Endodermal cell (in vitro differentiated cells): ENCODE measurements at regions not wholly inside any gene's neighbourhood (a gene's known extent, or its start where the extent isn't known, plus 50 kb on each side); places are given as distances from the start of the nearest gene placed in this dataset.

Experiments used
- DNase-seq: peaks from one replicate; pipeline ENCODE4 v3.0.0-alpha.2; 2017
- H3K27ac ChIP-seq: 2 replicates; pipeline ENCODE4 v1.5.1; 2013; ENCODE audit warnings: mild to moderate bottlenecking, low read depth, low read length, moderate library complexity
- H3K27me3 ChIP-seq: 2 replicates; pipeline ENCODE4 v1.6.1; 2013; ENCODE audit warnings: mild to moderate bottlenecking, low read length, moderate library complexity; ENCODE audit not compliant: insufficient read depth, control insufficient read depth, poor library complexity, severe bottlenecking
- H3K36me3 ChIP-seq: 2 replicates; pipeline ENCODE4 v1.7.0; 2013; ENCODE audit warnings: mild to moderate bottlenecking, low read length, moderate library complexity; ENCODE audit not compliant: control insufficient read depth, insufficient read depth
- H3K4me1 ChIP-seq: one replicate; pipeline ENCODE4 v1.7.0; 2013; ENCODE audit warnings: low read length; ENCODE audit not compliant: control insufficient read depth, insufficient read depth
- H3K4me3 ChIP-seq: 2 replicates; pipeline ENCODE4 v1.5.1; 2013; ENCODE audit warnings: mild to moderate bottlenecking, low read length, moderate library complexity
- H3K9ac ChIP-seq: 2 replicates; pipeline ENCODE4 v1.6.1; 2013; ENCODE audit warnings: mild to moderate bottlenecking, low read length, moderate library complexity; ENCODE audit not compliant: poor library complexity, severe bottlenecking; ENCODE audit errors: extremely low read depth
- H3K9me3 ChIP-seq: 2 replicates; pipeline ENCODE4 v1.6.1; 2013; ENCODE audit warnings: mild to moderate bottlenecking, low read length, moderate library complexity; ENCODE audit not compliant: control insufficient read depth
- H3K27ac Mint-ChIP-seq: 2 replicates; pipeline ENCODE4 v1.8.0; 2020; ENCODE audit warnings: mixed read lengths
- H3K27me3 Mint-ChIP-seq: 2 replicates; pipeline ENCODE4 v1.8.0; 2021; ENCODE audit warnings: mild to moderate bottlenecking, mixed read lengths; ENCODE audit not compliant: insufficient read depth
- H3K36me3 Mint-ChIP-seq: 2 replicates; pipeline ENCODE4 v1.8.0; 2020; ENCODE audit warnings: low read depth, mixed read lengths
- H3K4me1 Mint-ChIP-seq: 2 replicates; pipeline ENCODE4 v1.8.0; 2020; ENCODE audit warnings: mixed read lengths
- H3K4me3 Mint-ChIP-seq: 2 replicates; pipeline ENCODE4 v1.8.0; 2020; ENCODE audit warnings: mild to moderate bottlenecking, moderate library complexity, mixed read lengths
- H3K9me3 Mint-ChIP-seq: 2 replicates; pipeline ENCODE4 v1.8.0; 2020; ENCODE audit warnings: mild to moderate bottlenecking, mixed read lengths
- WGBS, 2 experiments: methylation state at CpG; one replicate each; pipeline versions ENCODE4 v1.1.5 to v1.1.7; 2013; ENCODE audit warnings: missing lambda C conversion rate in 2 of 2, mixed read lengths in 1 of 2; ENCODE audit not compliant: insufficient coverage in 1 of 2, insufficient read length in 1 of 2; 5-methylcytosine and 5-hydroxymethylcytosine counted together
- TF ChIP-seq, protein P1 (sequence below): fragments of 200-600 bp; sonication (generic); conservative IDR thresholded peaks from 2 replicates; pipeline ENCODE4 v1.5.0; 2021; ENCODE audit warnings: antibody characterized with exemption, mild to moderate bottlenecking

DNA sequence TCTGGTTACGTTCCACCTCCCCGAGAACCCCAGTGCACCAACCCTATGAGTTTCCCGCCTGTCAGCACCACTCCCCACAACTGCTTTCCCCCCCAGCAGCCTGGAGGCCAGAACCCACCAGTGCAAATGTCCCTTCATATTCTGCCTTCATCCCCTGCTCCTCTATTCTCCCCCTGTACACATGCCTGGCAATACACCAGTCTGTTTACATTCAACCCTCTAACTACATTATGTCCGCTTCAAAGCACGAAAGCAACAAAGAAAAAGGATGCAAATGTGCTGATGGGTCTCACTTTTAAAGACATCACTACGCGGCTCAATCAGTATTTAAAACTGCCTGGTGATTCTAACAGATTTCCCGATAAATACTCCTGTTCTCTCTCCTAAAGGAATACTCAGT, 126.7 kb upstream of the SORBS2 start:
- no peaks in the 10 kb centered on the region for H3K9me3 ChIP-seq
- H3K4me1 ChIP-seq = no peaks in the 10 kb centered on the region
- no peak overlapping the region for H3K9ac ChIP-seq
- no peaks in the 10 kb centered on the region for H3K4me1 Mint-ChIP-seq
- WGBS, 2 experiments = 93 to 94% methylated on average over 6 to 8 of the region's 8 CpGs
- TF ChIP-seq, protein P1, sequence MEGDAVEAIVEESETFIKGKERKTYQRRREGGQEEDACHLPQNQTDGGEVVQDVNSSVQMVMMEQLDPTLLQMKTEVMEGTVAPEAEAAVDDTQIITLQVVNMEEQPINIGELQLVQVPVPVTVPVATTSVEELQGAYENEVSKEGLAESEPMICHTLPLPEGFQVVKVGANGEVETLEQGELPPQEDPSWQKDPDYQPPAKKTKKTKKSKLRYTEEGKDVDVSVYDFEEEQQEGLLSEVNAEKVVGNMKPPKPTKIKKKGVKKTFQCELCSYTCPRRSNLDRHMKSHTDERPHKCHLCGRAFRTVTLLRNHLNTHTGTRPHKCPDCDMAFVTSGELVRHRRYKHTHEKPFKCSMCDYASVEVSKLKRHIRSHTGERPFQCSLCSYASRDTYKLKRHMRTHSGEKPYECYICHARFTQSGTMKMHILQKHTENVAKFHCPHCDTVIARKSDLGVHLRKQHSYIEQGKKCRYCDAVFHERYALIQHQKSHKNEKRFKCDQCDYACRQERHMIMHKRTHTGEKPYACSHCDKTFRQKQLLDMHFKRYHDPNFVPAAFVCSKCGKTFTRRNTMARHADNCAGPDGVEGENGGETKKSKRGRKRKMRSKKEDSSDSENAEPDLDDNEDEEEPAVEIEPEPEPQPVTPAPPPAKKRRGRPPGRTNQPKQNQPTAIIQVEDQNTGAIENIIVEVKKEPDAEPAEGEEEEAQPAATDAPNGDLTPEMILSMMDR = no peak
- no peaks in the 10 kb centered on the region for H3K9me3 Mint-ChIP-seq
- H3K27me3 ChIP-seq = no peaks in the 10 kb centered on the region
- no peak overlapping the region for H3K4me3 Mint-ChIP-seq
- no peak overlapping the region for H3K27ac Mint-ChIP-seq
- H3K36me3 Mint-ChIP-seq = no peaks in the 10 kb centered on the region
- no peak overlapping the region for H3K27ac ChIP-seq
- H3K36me3 ChIP-seq = no peaks in the 10 kb centered on the region
- DNase-seq = no peak
- H3K4me3 ChIP-seq = no peak overlapping the region
- no peaks in the 10 kb centered on the region for H3K27me3 Mint-ChIP-seq

DNA sequence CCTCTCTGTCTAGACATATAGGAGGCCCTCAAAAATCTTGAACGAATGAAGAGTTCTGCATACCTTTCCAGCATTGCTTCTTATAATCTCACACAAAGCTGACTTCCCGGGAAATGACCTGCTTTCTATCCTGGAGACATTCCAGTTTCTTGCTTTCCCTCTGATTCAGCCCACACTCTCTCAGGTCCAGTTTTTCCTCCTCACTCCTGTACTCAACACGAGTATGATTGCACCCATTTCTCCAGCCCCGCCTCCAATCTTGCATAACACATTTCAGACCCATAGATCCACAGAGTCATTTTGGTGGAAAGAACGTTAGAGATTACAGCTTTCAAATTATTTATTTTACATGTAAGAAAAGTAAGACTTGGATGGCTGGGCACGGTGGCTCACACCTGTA, 127.5 kb upstream of the TLR3 start:
- Histone ChIP-seq H3K36me3 (no peaks in the 10 kb centered on the region), H3K27ac (no peak overlapping the region), H3K27me3 (no peaks in the 10 kb centered on the region), H3K4me3 (no peak overlapping the region), H3K4me1 (no peaks in the 10 kb centered on the region), H3K9me3 (no peaks in the 10 kb centered on the region), H3K9ac (no peak overlapping the region)
- Mint-ChIP-seq H3K9me3 (no peaks in the 10 kb centered on the region), H3K27ac (no peak overlapping the region), H3K36me3 (no peaks in the 10 kb centered on the region), H3K27me3 (no peaks in the 10 kb centered on the region), H3K4me3 (no peak overlapping the region), H3K4me1 (no peaks in the 10 kb centered on the region)
- 91 to 93% methylated on average over 3 to 6 of the region's 6 CpGs for WGBS, 2 experiments
- TF ChIP-seq, protein P1 = no peak
- DNase-seq = no peak

DNA sequence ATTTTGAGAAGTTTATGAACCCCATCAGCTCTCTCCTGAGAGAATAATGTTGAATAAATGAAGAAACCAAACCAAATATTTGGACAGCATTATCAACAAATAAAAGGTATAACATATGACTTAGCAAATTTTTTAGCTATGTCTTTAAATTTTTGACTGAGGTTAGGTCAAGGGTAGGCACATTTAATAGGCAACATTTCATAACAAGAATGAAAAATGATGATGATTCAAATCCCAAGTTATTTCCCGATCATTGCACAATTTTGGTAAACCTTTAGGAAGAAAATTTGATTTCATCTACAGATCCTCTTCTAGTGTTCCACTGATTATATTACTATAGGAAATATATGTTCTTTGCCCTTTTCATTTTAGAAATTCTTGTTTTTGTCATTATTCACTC, 123.7 kb upstream of the TLR3 start:
- H3K36me3 ChIP-seq = no peaks in the 10 kb centered on the region
- H3K9ac ChIP-seq = no peak overlapping the region
- TF ChIP-seq, protein P1 = no peak
- no peaks in the 10 kb centered on the region for H3K36me3 Mint-ChIP-seq
- no peaks in the 10 kb centered on the region for H3K27me3 ChIP-seq
- no peak overlapping the region for H3K27ac Mint-ChIP-seq
- H3K4me1 ChIP-seq = no peaks in the 10 kb centered on the region
- no peak for DNase-seq
- H3K27me3 Mint-ChIP-seq = no peaks in the 10 kb centered on the region
- WGBS, 2 experiments = 83% methylated on average over 1 of the region's 1 CpG; no CpG with 5 or more reads in 1 of the 2 experiments
- no peak overlapping the region for H3K4me3 ChIP-seq
- H3K9me3 Mint-ChIP-seq = no peaks in the 10 kb centered on the region
- H3K4me1 Mint-ChIP-seq = no peaks in the 10 kb centered on the region
- H3K9me3 ChIP-seq = no peaks in the 10 kb centered on the region
- H3K4me3 Mint-ChIP-seq = no peak overlapping the region
- H3K27ac ChIP-seq = no peak overlapping the region
